Loucy (cell line): ENCODE measurements at regions not wholly inside any gene's neighbourhood (a gene's known extent, or its start where the extent isn't known, plus 50 kb on each side); places are given as distances from the start of the nearest gene placed in this dataset.
"Not testable (repeated sequence)": the region's sequence is repeated elsewhere in the genome, so short reads cannot be mapped to it uniquely, and the experiment has no call there.

Source experiments
- H2AFZ ChIP-seq: fragments of 200-600 bp; sonication (generic); 2 replicates; pipeline ENCODE4 v1.6.0; 2016; ENCODE audit warnings: antibody characterized with exemption, mild to moderate bottlenecking, low read length, moderate library complexity
- H3F3A ChIP-seq: fragments of 200-600 bp; 2 replicates; pipeline ENCODE4 v1.6.0; 2016; ENCODE audit warnings: antibody characterized with exemption, low read depth, mild to moderate bottlenecking
- H3K27me3 ChIP-seq: fragments of 200-600 bp; sonication (generic); 2 replicates; pipeline ENCODE4 v1.6.1; 2014; ENCODE audit warnings: low read length, mild to moderate bottlenecking; ENCODE audit not compliant: insufficient read depth, poor library complexity, severe bottlenecking
- H3K36me3 ChIP-seq: fragments of 200-600 bp; sonication (generic); 2 replicates; pipeline ENCODE4 v1.6.1; 2016; ENCODE audit warnings: low read length; ENCODE audit not compliant: insufficient read depth
- H3K4me1 ChIP-seq: fragments of 200-600 bp; sonication (generic); 2 replicates; pipeline ENCODE4 v1.5.1; 2014; ENCODE audit warnings: low read length, mild to moderate bottlenecking; ENCODE audit not compliant: insufficient read depth, poor library complexity, severe bottlenecking
- H3K4me2 ChIP-seq: fragments of 200-600 bp; sonication (generic); 2 replicates; pipeline ENCODE4 v1.6.0; 2014; ENCODE audit warnings: antibody characterized with exemption, low read length, low read depth, mild to moderate bottlenecking; ENCODE audit not compliant: poor library complexity, severe bottlenecking
- H3K4me3 ChIP-seq: fragments of 200-600 bp; sonication (generic); 2 replicates; pipeline ENCODE4 v1.5.1; 2014; ENCODE audit warnings: low read length, mild to moderate bottlenecking, mixed read lengths; ENCODE audit not compliant: poor library complexity, severe bottlenecking
- H3K79me2 ChIP-seq: fragments of 200-600 bp; sonication (generic); 2 replicates; pipeline ENCODE4 v1.6.1; 2014; ENCODE audit warnings: low read length; ENCODE audit not compliant: insufficient read depth
- H3K9ac ChIP-seq: fragments of 200-600 bp; sonication (generic); 2 replicates; pipeline ENCODE4 v1.6.0; 2014; ENCODE audit warnings: mild to moderate bottlenecking, low read depth, low read length, moderate library complexity; ENCODE audit not compliant: poor library complexity, severe bottlenecking
- H3K9me2 ChIP-seq: fragments of 200-600 bp; sonication (generic); replicated peaks from 2 replicates; pipeline ENCODE4 v1.6.1; 2016; ENCODE audit warnings: low read depth, low read length, mixed read lengths
- H3K9me3 ChIP-seq: fragments of 200-600 bp; sonication (generic); 2 replicates; pipeline ENCODE4 v1.6.1; 2014; ENCODE audit warnings: mild to moderate bottlenecking, antibody characterized with exemption, low read length, low read depth; ENCODE audit not compliant: insufficient read depth
- H4K20me1 ChIP-seq: fragments of 200-600 bp; sonication (generic); 2 replicates; pipeline ENCODE4 v1.6.0; 2014; ENCODE audit warnings: antibody characterized with exemption, low read length, mild to moderate bottlenecking; ENCODE audit not compliant: insufficient read depth, poor library complexity, severe bottlenecking
- CTCF ChIP-seq: fragments of 200-600 bp; sonication (generic); conservative IDR thresholded peaks from 2 replicates; pipeline ENCODE4 v1.5.1; 2014; ENCODE audit warnings: mild to moderate bottlenecking, antibody characterized with exemption, low read length
- EZH2phosphoT487 ChIP-seq: fragments of 200-600 bp; IDR thresholded peaks from 2 replicates; pipeline ENCODE4 v1.6.1; 2018; ENCODE audit warnings: antibody characterized with exemption, mild to moderate bottlenecking, moderate library complexity, borderline replicate concordance

GRCh38 chr18:1039421-1039820 lies 134.8 kb downstream of the ADCYAP1 start:
- H2AFZ ChIP-seq, result no peak overlapping the region
- H3K9me2 ChIP-seq, result no peaks in the 10 kb centered on the region
- no peaks in the 10 kb centered on the region for H3K79me2 ChIP-seq
- 0 out of 2 replicates have a peak, but pooled peaks cover 2% of the 10 kb centered on the region for H3K9me3 ChIP-seq
- H3K4me1 ChIP-seq, result no peaks in the 10 kb centered on the region
- no peaks in the 10 kb centered on the region for H3F3A ChIP-seq
- no peak for TF ChIP-seq CTCF
- no peak for TF ChIP-seq EZH2phosphoT487
- no peak overlapping the region for H3K9ac ChIP-seq
- no peak overlapping the region for H3K4me2 ChIP-seq
- H3K4me3 ChIP-seq, result no peak overlapping the region
- no peaks in the 10 kb centered on the region for H3K27me3 ChIP-seq
- H3K36me3 ChIP-seq, result no peaks in the 10 kb centered on the region
- no peaks in the 10 kb centered on the region for H4K20me1 ChIP-seq

- not testable (repeated sequence) for H2AFZ ChIP-seq, H3F3A ChIP-seq, H3K27me3 ChIP-seq, H3K79me2 ChIP-seq, H4K20me1 ChIP-seq, H3K9me2 ChIP-seq, H3K36me3 ChIP-seq, H3K4me1 ChIP-seq, H3K9ac ChIP-seq, H3K4me2 ChIP-seq, H3K4me3 ChIP-seq, H3K9me3 ChIP-seq
These were observed 138.4 kb downstream of the ADCYAP1 start for GRCh38 chr18:1043039-1043438.

GRCh38 chr18:1045658-1046057 lies 141.0 kb downstream of the ADCYAP1 start:
- TF ChIP-seq EZH2phosphoT487 (no peak), CTCF (no peak)
- Histone ChIP-seq H3K9me3 (no peaks in the 10 kb centered on the region), H3K79me2 (no peaks in the 10 kb centered on the region), H3K9ac (no peak overlapping the region), H4K20me1 (no peaks in the 10 kb centered on the region), H3F3A (no peaks in the 10 kb centered on the region), H3K36me3 (no peaks in the 10 kb centered on the region), H3K4me3 (no peak overlapping the region), H3K4me1 (no peaks in the 10 kb centered on the region), H3K4me2 (no peak overlapping the region), H2AFZ (no peak overlapping the region), H3K27me3 (no peaks in the 10 kb centered on the region), H3K9me2 (no peaks in the 10 kb centered on the region)

- Histone ChIP-seq H3F3A (no peaks in the 10 kb centered on the region), H3K9ac (no peak overlapping the region), H3K27me3 (no peaks in the 10 kb centered on the region), H4K20me1 (no peaks in the 10 kb centered on the region), H3K4me2 (no peak overlapping the region), H3K36me3 (no peaks in the 10 kb centered on the region), H3K9me2 (no peaks in the 10 kb centered on the region), H3K4me3 (no peak overlapping the region), H2AFZ (no peak overlapping the region), H3K79me2 (no peaks in the 10 kb centered on the region), H3K9me3 (no peaks in the 10 kb centered on the region), H3K4me1 (no peaks in the 10 kb centered on the region)
- TF ChIP-seq EZH2phosphoT487 (no peak), CTCF (no peak)
These were observed 142.7 kb downstream of the ADCYAP1 start for GRCh38 chr18:1047406-1047805.
